K562 (cell line): ENCODE measurements at regions not wholly inside any gene's neighbourhood (a gene's known extent, or its start where the extent isn't known, plus 50 kb on each side); places are given as distances from the start of the nearest gene placed in this dataset.

Experiments
- ATAC-seq: fragments of 200-7000 bp; cut with Tn5 transposase; 3 replicates; pipeline ENCODE4 v1.9.1; 2020; ENCODE audit warnings: moderate library complexity
- BruUV-seq: library from RNA; stranded (reverse); fragments of 400-500 nt; replicated peaks from 2 replicates; lab custom pipeline; 2021; lab: Mats Ljungman, UMichigan
- CTCF ChIA-PET: fragments of 300-600 bp; formaldehyde crosslinking; extraction: SDS; loops from one replicate; lab custom pipeline; 2021; ENCODE audit warnings: low intra/inter-chr PET ratio; lab: Yijun Ruan, JAX
- POLR2A ChIA-PET: fragments of 300-600, 350-650 bp; sonication (Branson Sonifier 250); formaldehyde crosslinking; extraction: SDS; loops from one replicate; lab custom pipeline; 2021; ENCODE audit warnings: antibody characterized with exemption, inconsistent platforms; lab: Yijun Ruan, JAX
- DNase-seq, 4 experiments: peaks; one replicate each; pipeline versions ENCODE4 v3.0.0 to v3.0.0-alpha.2; 2011 to 2018; ENCODE audit warnings: low spot score in 3 of 4, mixed read lengths in 3 of 4; ENCODE audit errors: extremely low read depth in 1 of 4
- FAIRE-seq: peaks from 2 replicates; lab custom pipeline; 2011; peaks lifted over from hg19 to GRCh38; lab: Jason Lieb, UNC
- H2AFZ ChIP-seq: 2 replicates; pipeline ENCODE4 v1.6.0; 2011; ENCODE audit warnings: low read depth, low read length, control low read depth, inconsistent platforms
- H3K27ac ChIP-seq: fragments of 200-600 bp; 3 replicates; pipeline ENCODE4 v1.8.0; 2011; ENCODE audit warnings: low read depth, mild to moderate bottlenecking, control low read depth, inconsistent platforms, low read length, moderate library complexity, mixed read lengths; ENCODE audit errors: extremely low read depth
- H3K27me3 ChIP-seq, 2 experiments: fragments of 300-600 bp in 1 of 2; 2 replicates in 1 of 2; 3 replicates in 1 of 2; pipeline versions ENCODE4 v1.6.0 to v1.8.0; 2011; ENCODE audit warnings: inconsistent platforms in 2 of 2, low read length in 2 of 2, mild to moderate bottlenecking in 1 of 2, mixed read lengths in 1 of 2, moderate library complexity in 1 of 2; ENCODE audit not compliant: control insufficient read depth in 2 of 2, insufficient read depth in 2 of 2
- H3K36me3 ChIP-seq: fragments of 300-600 bp; 3 replicates; pipeline ENCODE4 v1.8.0; 2011; ENCODE audit warnings: mild to moderate bottlenecking, low read length, inconsistent platforms; ENCODE audit not compliant: control insufficient read depth, insufficient read depth
- H3K4me1 ChIP-seq, 2 experiments: fragments of 200-600 bp in 1 of 2; replicated peaks in 1 of 2; 2 replicates in 1 of 2; 3 replicates in 1 of 2; pipeline versions ENCODE4 v1.5.1 to v1.8.0; 2011; ENCODE audit warnings: inconsistent platforms in 2 of 2, low read length in 2 of 2, mild to moderate bottlenecking in 1 of 2, mixed read lengths in 1 of 2, moderate library complexity in 1 of 2; ENCODE audit not compliant: control insufficient read depth in 2 of 2, insufficient read depth in 2 of 2
- H3K4me2 ChIP-seq: 2 replicates; pipeline ENCODE4 v1.6.1; 2011; ENCODE audit warnings: low read length, control low read depth, inconsistent platforms, mixed read lengths; ENCODE audit not compliant: insufficient read depth
- H3K4me3 ChIP-seq: fragments of 200-600 bp; sonication (generic), shearing (Covaris generic); 2 replicates; pipeline ENCODE4 v1.5.1; 2016; ENCODE audit warnings: control low read depth, inconsistent platforms
- H3K79me2 ChIP-seq: fragments of 200-600 bp; 3 replicates; pipeline ENCODE4 v1.8.0; 2011; ENCODE audit warnings: low read length, inconsistent platforms; ENCODE audit not compliant: control insufficient read depth, insufficient read depth
- H3K9ac ChIP-seq, 2 experiments: 2 replicates each; pipeline versions ENCODE4 v1.6.0 to v1.6.1; 2011; ENCODE audit warnings: low read depth in 2 of 2, low read length in 2 of 2, control low read depth in 1 of 2, inconsistent platforms in 1 of 2, mild to moderate bottlenecking in 1 of 2, mixed read lengths in 1 of 2; ENCODE audit not compliant: insufficient read depth in 1 of 2
- H3K9me1 ChIP-seq: one replicate; pipeline ENCODE4 v1.6.0; 2011; ENCODE audit warnings: inconsistent platforms, mild to moderate bottlenecking, low read length, moderate library complexity; ENCODE audit not compliant: control insufficient read depth, insufficient read depth
- H3K9me3 ChIP-seq: replicated peaks from 2 replicates; pipeline ENCODE4 v1.5.1; 2011; ENCODE audit warnings: low read depth, low read length, inconsistent platforms; ENCODE audit not compliant: control insufficient read depth, insufficient read depth
- H4K20me1 ChIP-seq: replicated peaks from 2 replicates; pipeline ENCODE4 v1.6.1; 2011; ENCODE audit warnings: low read length, inconsistent platforms, mixed read lengths; ENCODE audit not compliant: control insufficient read depth, insufficient read depth
- CBX2 ChIP-seq: fragments of 200-600 bp; sonication (generic); IDR thresholded peaks from one replicate; pipeline ENCODE4 v1.6.1; 2012; ENCODE audit warnings: mild to moderate bottlenecking, low read length, inconsistent platforms; ENCODE audit not compliant: insufficient read depth, poor library complexity, severe bottlenecking
- ETS2 ChIP-seq: IDR thresholded peaks from 2 replicates; pipeline ENCODE4 v1.6.1; 2016; ENCODE audit warnings: borderline replicate concordance, missing genetic modification characterization, mild to moderate bottlenecking, moderate library complexity, missing compliant biosample characterization; ENCODE audit not compliant: poor library complexity, severe bottlenecking
- HDAC3 ChIP-seq: fragments of 450-650 bp; IDR thresholded peaks from 2 replicates; pipeline ENCODE4 v1.6.1; 2018; ENCODE audit warnings: borderline replicate concordance, mild to moderate bottlenecking, moderate library complexity; ENCODE audit not compliant: partially characterized antibody
- JUNB ChIP-seq: fragments of 450-650 bp; formaldehyde crosslinking; conservative IDR thresholded peaks from 2 replicates; pipeline ENCODE4 v1.4.0; 2020; ENCODE audit warnings: mild to moderate bottlenecking
- MYC ChIP-seq, 2 experiments: fragments of 250-450 bp in 1 of 2; sonication (Bioruptor Pico) in 1 of 2; IDR thresholded peaks; 2 replicates each; pipeline versions ENCODE4 v1.5.1 to v1.6.1; 2012 to 2021; ENCODE audit warnings: low read depth in 2 of 2, borderline replicate concordance in 1 of 2, improper control_type of control experiment in 1 of 2, low read length in 1 of 2, mild to moderate bottlenecking in 1 of 2, moderate library complexity in 1 of 2
- NBN ChIP-seq: fragments of 450-650 bp; IDR thresholded peaks from 2 replicates; pipeline ENCODE4 v1.6.1; 2016; ENCODE audit warnings: low read depth, mild to moderate bottlenecking
- NFIX ChIP-seq: fragments of 250-450 bp; sonication (Bioruptor Pico); IDR thresholded peaks from 2 replicates; pipeline ENCODE4 v1.4.0; 2020; ENCODE audit warnings: low read depth, mild to moderate bottlenecking, moderate library complexity
- NR4A1 ChIP-seq, 2 experiments: fragments of 250-450 bp in 1 of 2; fragments of 450-650 bp in 1 of 2; sonication (Bioruptor Pico) in 1 of 2; IDR thresholded peaks; 2 replicates each; pipeline versions ENCODE4 v1.4.0 to v1.6.1; 2016 to 2020; ENCODE audit warnings: mild to moderate bottlenecking in 2 of 2, missing compliant biosample characterization in 1 of 2, missing genetic modification characterization in 1 of 2, moderate library complexity in 1 of 2
- PTTG1 ChIP-seq: fragments of 450-650 bp; IDR thresholded peaks from 2 replicates; pipeline ENCODE4 v1.6.1; 2016; ENCODE audit warnings: low read depth, mild to moderate bottlenecking, missing genetic modification characterization, missing compliant biosample characterization
- SAP30 ChIP-seq: fragments of 200-600 bp; sonication (generic); IDR thresholded peaks from 2 replicates; pipeline ENCODE4 v1.6.1; 2012; ENCODE audit warnings: borderline replicate concordance, low read depth, mild to moderate bottlenecking, moderate library complexity, low read length, control low read depth, inconsistent platforms; ENCODE audit not compliant: insufficient read depth, poor library complexity, severe bottlenecking
- TAF9B ChIP-seq: fragments of 450-650 bp; IDR thresholded peaks from 2 replicates; pipeline ENCODE4 v1.6.1; 2018; ENCODE audit warnings: mild to moderate bottlenecking; ENCODE audit not compliant: partially characterized antibody
- ZC3H8 ChIP-seq: fragments of 450-650 bp; IDR thresholded peaks from 2 replicates; pipeline ENCODE4 v1.6.1; 2017
- ZNF316 ChIP-seq: fragments of 450-650 bp; IDR thresholded peaks from 2 replicates; pipeline ENCODE4 v1.6.1; 2016
- WGBS: fragments of 100-300 bp; shearing (Covaris generic); methylation state at CpG from one replicate; pipeline ENCODE4 v1.1.6; 2016; ENCODE audit warnings: low coverage, mixed read lengths; ENCODE audit not compliant: insufficient coverage; ENCODE audit errors: missing lambda C conversion rate; 5-methylcytosine and 5-hydroxymethylcytosine counted together
- in situ Hi-C: fragments of 300-500 bp; cut with MboI; formaldehyde crosslinking; loops from 4 replicates; pipeline ENCODE4 v1.15.0; 2018; ENCODE audit warnings: inconsistent platforms, mixed read lengths
- intact Hi-C: fragments of 100-400 bp; cut with micrococcal nuclease; formaldehyde crosslinking; loops from 2 replicates; pipeline ENCODE4 v1.14.2; 2022
- TF ChIP-seq, protein P1 (sequence below), 2 experiments: IDR thresholded peaks in 1 of 2; conservative IDR thresholded peaks in 1 of 2; 2 replicates each; pipeline ENCODE4 v1.6.1; 2016; ENCODE audit warnings: low read depth in 2 of 2, mild to moderate bottlenecking in 1 of 2, missing compliant biosample characterization in 1 of 2, missing genetic modification characterization in 1 of 2, moderate library complexity in 1 of 2
- TF ChIP-seq, protein P2 (sequence below): fragments of 450-650 bp; IDR thresholded peaks from 2 replicates; pipeline ENCODE4 v1.6.1; 2016; ENCODE audit warnings: antibody characterized with exemption
- TF ChIP-seq, protein P3 (sequence below): conservative IDR thresholded peaks from 2 replicates; pipeline ENCODE4 v1.6.1; 2011; ENCODE audit warnings: low read depth, mild to moderate bottlenecking, low read length; ENCODE audit not compliant: control insufficient read depth

DNA sequence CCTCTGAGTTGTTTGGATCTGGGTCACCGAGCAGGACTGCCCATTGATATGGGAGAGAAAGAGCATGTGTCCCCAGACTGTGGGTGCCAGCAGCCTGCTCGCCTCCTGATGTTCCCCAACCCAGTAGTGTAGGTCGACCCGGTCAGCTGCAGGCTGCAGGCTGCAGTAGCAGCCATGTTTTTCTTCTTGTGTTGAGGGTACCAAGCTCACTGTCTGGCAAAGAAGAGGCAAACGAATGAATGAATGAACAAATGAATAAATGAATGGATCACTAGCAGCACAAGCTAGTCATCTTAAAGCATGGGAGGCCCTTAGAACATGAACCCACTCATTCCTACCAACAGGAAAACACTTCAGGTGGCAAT lies 293.2 kb downstream of the SOX9 start:
- Histone ChIP-seq H3K9ac (no peak overlapping the region), H3K27ac (no peak overlapping the region), H3K4me2 (no peak overlapping the region), H3K4me1 (no peaks in the 10 kb centered on the region), H3K4me3 (no peak overlapping the region), H3K9me3 (no peaks in the 10 kb centered on the region), H3K9me1 (no peaks in the 10 kb centered on the region), H4K20me1 (no peaks in the 10 kb centered on the region), H3K79me2 (no peaks in the 10 kb centered on the region), H3K27me3 (no peaks in the 10 kb centered on the region; a peak in 1 of 5 replicates), H3K36me3 (no peaks in the 10 kb centered on the region), H2AFZ (no peak overlapping the region)
- ATAC-seq (no peak), FAIRE-seq (no peak), DNase-seq (no peak)
- BruUV-seq = no TSS peak
- in situ Hi-C loops (no loop called here), intact Hi-C loops (no loop called here)
- WGBS = 0% methylated on average over 5 of the region's 5 CpGs
- TF ChIP-seq, protein P1, sequence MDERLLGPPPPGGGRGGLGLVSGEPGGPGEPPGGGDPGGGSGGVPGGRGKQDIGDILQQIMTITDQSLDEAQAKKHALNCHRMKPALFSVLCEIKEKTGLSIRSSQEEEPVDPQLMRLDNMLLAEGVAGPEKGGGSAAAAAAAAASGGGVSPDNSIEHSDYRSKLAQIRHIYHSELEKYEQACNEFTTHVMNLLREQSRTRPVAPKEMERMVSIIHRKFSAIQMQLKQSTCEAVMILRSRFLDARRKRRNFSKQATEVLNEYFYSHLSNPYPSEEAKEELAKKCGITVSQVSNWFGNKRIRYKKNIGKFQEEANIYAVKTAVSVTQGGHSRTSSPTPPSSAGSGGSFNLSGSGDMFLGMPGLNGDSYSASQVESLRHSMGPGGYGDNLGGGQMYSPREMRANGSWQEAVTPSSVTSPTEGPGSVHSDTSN (CRISPR knock-in tag; IDR thresholded peaks at IDR 0.05; ENCODE audit: low read depth) = no peak
- TF ChIP-seq, protein P1 (tag; conservative IDR thresholded peaks at IDR 0.05; ENCODE audit: low read depth) = no peak
- no peak for TF ChIP-seq NBN
- TF ChIP-seq CBX2 = no peak
- TF ChIP-seq NFIX (CRISPR knock-in tag) = no peak
- no peak for TF ChIP-seq ZC3H8
- no peak for TF ChIP-seq PTTG1 (tag)
- no peak for TF ChIP-seq ETS2 (tag)
- no peak for TF ChIP-seq JUNB
- no peak for TF ChIP-seq HDAC3
- TF ChIP-seq MYC (IDR thresholded peaks at IDR 0.05; ENCODE audit: low read depth, low read length) = no peak
- no peak for TF ChIP-seq MYC (CRISPR knock-in tag; IDR thresholded peaks at IDR 0.05; ENCODE audit: borderline replicate concordance, low read depth)
- TF ChIP-seq, protein P2, sequence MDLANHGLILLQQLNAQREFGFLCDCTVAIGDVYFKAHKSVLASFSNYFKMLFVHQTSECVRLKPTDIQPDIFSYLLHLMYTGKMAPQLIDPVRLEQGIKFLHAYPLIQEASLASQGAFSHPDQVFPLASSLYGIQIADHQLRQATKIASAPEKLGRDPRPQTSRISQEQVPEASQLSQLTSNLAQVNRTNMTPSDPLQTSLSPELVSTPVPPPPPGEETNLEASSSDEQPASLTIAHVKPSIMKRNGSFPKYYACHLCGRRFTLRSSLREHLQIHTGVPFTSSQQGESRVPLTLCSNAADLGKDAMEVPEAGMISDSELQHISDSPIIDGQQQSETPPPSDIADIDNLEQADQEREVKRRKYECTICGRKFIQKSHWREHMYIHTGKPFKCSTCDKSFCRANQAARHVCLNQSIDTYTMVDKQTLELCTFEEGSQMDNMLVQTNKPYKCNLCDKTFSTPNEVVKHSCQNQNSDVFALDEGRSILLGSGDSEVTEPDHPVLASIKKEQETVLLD = no peak
- no peak for TF ChIP-seq SAP30
- TF ChIP-seq TAF9B = no peak
- TF ChIP-seq NR4A1 (CRISPR knock-in tag; IDR thresholded peaks at IDR 0.05) = no peak
- TF ChIP-seq NR4A1 (tag; IDR thresholded peaks at IDR 0.05) = no peak
- TF ChIP-seq, protein P3, sequence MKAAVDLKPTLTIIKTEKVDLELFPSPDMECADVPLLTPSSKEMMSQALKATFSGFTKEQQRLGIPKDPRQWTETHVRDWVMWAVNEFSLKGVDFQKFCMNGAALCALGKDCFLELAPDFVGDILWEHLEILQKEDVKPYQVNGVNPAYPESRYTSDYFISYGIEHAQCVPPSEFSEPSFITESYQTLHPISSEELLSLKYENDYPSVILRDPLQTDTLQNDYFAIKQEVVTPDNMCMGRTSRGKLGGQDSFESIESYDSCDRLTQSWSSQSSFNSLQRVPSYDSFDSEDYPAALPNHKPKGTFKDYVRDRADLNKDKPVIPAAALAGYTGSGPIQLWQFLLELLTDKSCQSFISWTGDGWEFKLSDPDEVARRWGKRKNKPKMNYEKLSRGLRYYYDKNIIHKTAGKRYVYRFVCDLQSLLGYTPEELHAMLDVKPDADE = no peak
- no peak for TF ChIP-seq ZNF316
- ChIA-PET CTCF (interaction anchor here (0.7 kb wide), 1 partner anchor 40 kb away, joined by 4 read pairs; no protein-coding TSS in a partner anchor), POLR2A (interaction anchor here (0.6 kb wide), 1 partner anchor 193 kb away, joined by 3 read pairs; no protein-coding TSS in a partner anchor)
